Keratinocyte (primary cell): ENCODE measurements at regions not wholly inside any gene's neighbourhood (a gene's known extent, or its start where the extent isn't known, plus 50 kb on each side); places are given as distances from the start of the nearest gene placed in this dataset.

Experiments used
- DNase-seq: peaks from one replicate; pipeline ENCODE4 v3.0.0-alpha.2; 2011; ENCODE audit warnings: low read depth, missing footprints, low spot score
- FAIRE-seq: peaks from 2 replicates; lab custom pipeline; 2011; peaks lifted over from hg19 to GRCh38; lab: Jason Lieb, UNC
- H2AFZ ChIP-seq: 2 replicates; pipeline ENCODE4 v1.6.0; 2012; ENCODE audit warnings: low read length, control low read depth, inconsistent platforms; ENCODE audit not compliant: control insufficient read depth
- H3K27ac ChIP-seq: 2 replicates; pipeline ENCODE4 v1.5.1; 2011; ENCODE audit warnings: low read length; ENCODE audit not compliant: control insufficient read depth, insufficient read depth
- H3K27me3 ChIP-seq: 3 replicates; pipeline ENCODE4 v1.6.0; 2011; ENCODE audit warnings: low read length; ENCODE audit not compliant: control insufficient read depth, insufficient read depth; ENCODE audit errors: extremely low read depth
- H3K36me3 ChIP-seq, 2 experiments: 2 replicates in 1 of 2; 3 replicates in 1 of 2; pipeline ENCODE4 v1.5.1; 2011; ENCODE audit warnings: low read length in 2 of 2, mild to moderate bottlenecking in 1 of 2; ENCODE audit not compliant: control insufficient read depth in 2 of 2, insufficient read depth in 2 of 2; ENCODE audit errors: extremely low read depth in 1 of 2
- H3K4me1 ChIP-seq: 3 replicates; pipeline ENCODE4 v1.5.1; 2011; ENCODE audit warnings: low read length; ENCODE audit not compliant: control insufficient read depth, insufficient read depth; ENCODE audit errors: extremely low read depth
- H3K4me2 ChIP-seq: 3 replicates; pipeline ENCODE4 v1.6.0; 2011; ENCODE audit warnings: low read depth, low read length; ENCODE audit not compliant: control insufficient read depth, insufficient read depth; ENCODE audit errors: extremely low read depth
- H3K4me3 ChIP-seq, 3 experiments: fragments of 200-600 bp in 1 of 3; sonication (generic) in 1 of 3; 2 replicates in 2 of 3; 3 replicates in 1 of 3; pipeline ENCODE4 v1.5.1; 2011 to 2016; ENCODE audit warnings: low read length in 3 of 3, mild to moderate bottlenecking in 3 of 3, control low read depth in 2 of 3, inconsistent platforms in 1 of 3, low read depth in 1 of 3, mixed read lengths in 1 of 3, mixed run types in 1 of 3, moderate library complexity in 1 of 3; ENCODE audit not compliant: control insufficient read depth in 2 of 3, insufficient read depth in 2 of 3; ENCODE audit errors: extremely low read depth in 1 of 3
- H3K79me2 ChIP-seq: 2 replicates; pipeline ENCODE4 v1.6.0; 2012; ENCODE audit warnings: low read length; ENCODE audit not compliant: control insufficient read depth, insufficient read depth
- H3K9ac ChIP-seq: 3 replicates; pipeline ENCODE4 v1.6.0; 2011; ENCODE audit warnings: low read length; ENCODE audit not compliant: control insufficient read depth, insufficient read depth; ENCODE audit errors: extremely low read depth
- H3K9me1 ChIP-seq: 3 replicates; pipeline ENCODE4 v1.6.0; 2011; ENCODE audit warnings: low read length; ENCODE audit not compliant: control insufficient read depth, insufficient read depth; ENCODE audit errors: extremely low read depth
- H3K9me3 ChIP-seq: 2 replicates; pipeline ENCODE4 v1.5.1; 2012; ENCODE audit warnings: low read depth, low read length; ENCODE audit not compliant: control insufficient read depth
- H4K20me1 ChIP-seq: 3 replicates; pipeline ENCODE4 v1.6.0; 2011; ENCODE audit warnings: low read length; ENCODE audit not compliant: control insufficient read depth, insufficient read depth; ENCODE audit errors: extremely low read depth
- CTCF ChIP-seq, 3 experiments: IDR thresholded peaks in 1 of 3; conservative IDR thresholded peaks in 1 of 3; optimal IDR thresholded peaks in 1 of 3; 2 replicates in 2 of 3; 3 replicates in 1 of 3; pipeline versions ENCODE3 to v1.5.1; 2011; ENCODE audit warnings: low read length in 3 of 3, mild to moderate bottlenecking in 3 of 3, moderate library complexity in 2 of 3, control low read depth in 1 of 3, inconsistent platforms in 1 of 3; ENCODE audit not compliant: insufficient read depth in 2 of 3; ENCODE audit errors: extremely low read depth in 1 of 3
- EZH2 ChIP-seq: IDR thresholded peaks from one replicate; pipeline ENCODE4 v1.6.1; 2012; ENCODE audit warnings: inconsistent platforms, mild to moderate bottlenecking, low read length, moderate library complexity
- dilution Hi-C: fragments of 300-500 bp; cut with MboI; formaldehyde crosslinking; loops from one replicate; pipeline ENCODE4 v1.7.0; 2020; ENCODE audit warnings: low sequenced_read_pairs; ENCODE audit not compliant: extremely low pct_ligation_motif_present

GRCh38 chr7:109125001-109125400 is 555.3 kb downstream of the DNAJB9 start:
- Histone ChIP-seq H3K9me3 (no peaks in the 10 kb centered on the region), H3K79me2 (no peaks in the 10 kb centered on the region), H3K27ac (no peak overlapping the region), H2AFZ (no peak overlapping the region), H3K9ac (no peak overlapping the region), H3K4me3 (no peak overlapping the region), H3K4me2 (no peak overlapping the region), H3K4me1 (no peaks in the 10 kb centered on the region), H3K9me1 (no peaks in the 10 kb centered on the region), H4K20me1 (no peaks in the 10 kb centered on the region), H3K27me3 (no peaks in the 10 kb centered on the region), H3K36me3 (no peaks in the 10 kb centered on the region)
- DNase-seq (no peak), FAIRE-seq (no peak)
- TF ChIP-seq EZH2, result no peak
- TF ChIP-seq CTCF (optimal IDR thresholded peaks at IDR 0.05 in 1 of 3, IDR thresholded peaks at IDR 0.05 in 1 of 3, conservative IDR thresholded peaks at IDR 0.05 in 1 of 3; ENCODE audit: extremely low read depth in 1 of 3, insufficient read depth in 2 of 3, low read length in 3 of 3), result no peak
- dilution Hi-C loops, result no loop called here

GRCh38 chr7:109126404-109127050 is 556.9 kb downstream of the DNAJB9 start:
- H3K27me3 ChIP-seq, result no peaks in the 10 kb centered on the region
- no peak overlapping the region for H3K4me2 ChIP-seq
- H3K9me3 ChIP-seq, result no peaks in the 10 kb centered on the region
- no peak overlapping the region for H3K27ac ChIP-seq
- no peaks in the 10 kb centered on the region for H3K79me2 ChIP-seq
- no peak overlapping the region for H3K9ac ChIP-seq
- no peak overlapping the region for H3K4me3 ChIP-seq
- TF ChIP-seq CTCF (optimal IDR thresholded peaks at IDR 0.05 in 1 of 3, IDR thresholded peaks at IDR 0.05 in 1 of 3, conservative IDR thresholded peaks at IDR 0.05 in 1 of 3; ENCODE audit: extremely low read depth in 1 of 3, insufficient read depth in 2 of 3, low read length in 3 of 3), result no peak
- TF ChIP-seq EZH2, result no peak
- no peaks in the 10 kb centered on the region for H3K9me1 ChIP-seq
- H4K20me1 ChIP-seq, result no peaks in the 10 kb centered on the region
- no peak overlapping the region for H2AFZ ChIP-seq
- H3K36me3 ChIP-seq, result no peaks in the 10 kb centered on the region
- no peak for FAIRE-seq
- dilution Hi-C loops, result no loop called here
- no peaks in the 10 kb centered on the region for H3K4me1 ChIP-seq
- DNase-seq, result no peak
